Muscle layer of duodenum (tissue), 2 donors: ENCODE measurements at regions not wholly inside any gene's neighbourhood (a gene's known extent, or its start where the extent isn't known, plus 50 kb on each side); places are given as distances from the start of the nearest gene placed in this dataset.

Experiments
- H3K27ac ChIP-seq: one replicate; pipeline ENCODE4 v1.7.0; 2013; ENCODE audit warnings: mild to moderate bottlenecking, low read length
- H3K27me3 ChIP-seq: one replicate; pipeline ENCODE4 v1.7.0; 2013; ENCODE audit warnings: low read depth, mild to moderate bottlenecking, control low read depth, low read length
- H3K36me3 ChIP-seq, 2 donors: one replicate each; pipeline ENCODE4 v1.7.0; 2013; ENCODE audit warnings: low read length in 2 of 2, control low read depth in 1 of 2, mild to moderate bottlenecking in 1 of 2; ENCODE audit not compliant: insufficient read depth in 2 of 2, control insufficient read depth in 1 of 2
- H3K4me1 ChIP-seq, 2 donors: one replicate each; pipeline ENCODE4 v1.7.0; 2013; ENCODE audit warnings: low read length in 2 of 2, mild to moderate bottlenecking in 2 of 2, control low read depth in 1 of 2, moderate library complexity in 1 of 2; ENCODE audit not compliant: insufficient read depth in 2 of 2, control insufficient read depth in 1 of 2
- H3K4me3 ChIP-seq, 2 donors: one replicate each; pipeline ENCODE4 v1.7.0; 2013; ENCODE audit warnings: low read length in 2 of 2, low read depth in 1 of 2, mild to moderate bottlenecking in 1 of 2
- H3K9me3 ChIP-seq, 2 donors: one replicate each; pipeline ENCODE4 v1.7.0; 2013; ENCODE audit warnings: low read length in 2 of 2, control low read depth in 1 of 2, mild to moderate bottlenecking in 1 of 2; ENCODE audit not compliant: control insufficient read depth in 1 of 2
- donor health status: healthy.

DNA sequence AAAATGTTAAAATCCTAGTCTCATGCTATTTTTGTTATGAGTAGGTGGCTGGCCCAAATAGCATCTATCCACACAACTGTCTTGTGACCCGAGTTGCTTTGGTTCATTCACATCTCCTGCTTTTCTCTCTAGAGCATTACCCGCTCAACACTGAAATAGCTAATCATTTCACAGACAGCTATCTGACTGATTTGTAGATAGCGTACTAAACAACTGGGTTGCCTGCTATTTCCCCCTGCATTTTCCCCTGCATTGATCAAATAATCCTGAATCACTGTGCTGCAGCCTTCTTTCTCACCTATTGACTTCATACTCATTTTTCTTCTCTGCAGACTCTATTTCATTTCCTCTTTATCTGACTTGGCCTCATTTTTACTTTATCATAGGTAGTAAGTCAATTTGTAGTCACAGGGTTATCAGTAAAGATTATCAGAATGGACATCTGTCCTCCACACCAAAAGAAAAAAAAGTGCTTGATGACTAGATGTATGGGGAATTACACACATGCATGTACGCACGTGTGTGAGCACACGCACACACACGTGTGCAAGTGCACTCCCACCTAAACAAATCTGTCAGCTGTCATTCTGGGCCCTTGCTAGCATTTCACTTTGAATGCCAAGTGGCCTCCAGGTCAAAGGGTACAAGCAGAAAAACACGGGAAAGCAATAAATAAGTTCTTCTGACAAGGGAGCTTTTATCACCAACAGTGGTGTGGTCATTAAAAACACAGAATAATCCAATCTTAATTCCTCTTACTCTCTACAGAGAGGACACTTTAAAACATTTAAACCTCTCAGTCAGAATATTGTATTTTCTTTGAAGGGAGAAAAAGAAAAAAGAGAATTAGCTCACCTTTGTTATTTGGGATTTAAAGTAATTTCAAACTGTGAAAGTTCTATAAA lies 501.6 kb downstream of the EFNA5 start:
- Histone ChIP-seq H3K4me3 (no peak overlapping the region), H3K27me3 (no peaks in the 10 kb centered on the region), H3K27ac (no peak overlapping the region), H3K4me1 (no peaks in the 10 kb centered on the region), H3K36me3 (no peaks in the 10 kb centered on the region), H3K9me3 (peaks cover 0 to 7% of the 10 kb centered on the region in 2 donors)

DNA sequence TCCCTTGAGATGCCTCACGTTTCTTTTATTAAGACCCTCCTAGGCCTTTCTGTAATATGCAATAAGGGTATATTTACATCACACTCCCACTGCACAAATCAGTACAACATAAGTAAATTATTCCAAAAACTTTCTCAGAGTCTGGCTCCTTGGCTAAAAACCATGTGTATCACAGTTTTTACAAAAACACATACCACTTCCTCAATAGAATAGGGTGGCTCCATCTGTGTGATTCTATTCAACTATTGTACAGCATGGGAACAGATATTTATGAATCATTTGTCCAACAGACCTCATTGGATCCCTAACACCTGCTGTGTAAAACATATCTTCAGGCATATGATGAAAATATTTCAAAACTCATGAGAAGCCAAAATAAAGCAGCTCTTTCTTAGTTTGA lies 502.7 kb downstream of the EFNA5 start:
- Histone ChIP-seq H3K27me3 (no peaks in the 10 kb centered on the region), H3K4me1 (no peaks in the 10 kb centered on the region), H3K4me3 (no peak overlapping the region), H3K27ac (no peak overlapping the region), H3K9me3 (peaks cover 0 to 7% of the 10 kb centered on the region in 2 donors), H3K36me3 (no peaks in the 10 kb centered on the region)

DNA sequence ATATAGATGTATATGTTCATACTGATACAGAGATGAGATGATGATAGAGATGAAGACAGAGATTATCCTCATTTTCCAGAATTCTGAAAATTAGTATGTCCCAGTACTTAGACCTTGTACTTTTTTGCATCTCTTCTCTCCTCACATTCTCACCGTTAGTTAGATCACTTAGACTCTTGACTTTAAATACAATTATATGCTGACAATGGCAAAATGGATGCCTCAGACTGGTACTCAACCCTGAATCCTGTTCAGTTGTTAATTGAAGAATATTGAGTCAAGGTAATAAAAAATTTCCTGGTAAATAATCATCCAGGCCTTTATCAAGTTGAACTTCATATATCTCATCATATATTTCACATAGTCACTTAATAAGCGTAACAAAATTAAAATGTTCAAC lies 505.4 kb downstream of the EFNA5 start:
- Histone ChIP-seq H3K36me3 (no peaks in the 10 kb centered on the region), H3K9me3 (no peaks in the 10 kb centered on the region), H3K4me1 (no peaks in the 10 kb centered on the region), H3K27ac (no peak overlapping the region), H3K4me3 (no peak overlapping the region), H3K27me3 (no peaks in the 10 kb centered on the region)

DNA sequence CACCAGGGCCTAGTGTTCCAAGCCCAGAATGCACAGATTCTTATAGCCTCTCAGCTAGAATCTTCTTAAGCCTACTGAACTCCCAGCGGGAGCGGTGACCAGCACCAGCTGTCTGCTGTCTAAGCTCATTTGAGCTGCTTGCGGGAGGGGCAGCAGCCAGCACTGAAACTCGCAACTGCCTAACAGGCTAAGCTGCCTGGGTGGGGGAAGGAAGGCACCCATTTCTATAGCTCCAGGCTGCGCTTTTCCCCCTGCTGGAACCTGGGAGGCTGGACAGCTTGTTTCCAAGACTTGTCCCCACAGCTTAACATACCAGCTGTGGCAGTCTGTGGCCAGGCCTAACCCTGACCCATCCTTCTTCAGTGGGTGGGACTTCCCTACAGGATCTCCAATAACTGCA lies 512.9 kb downstream of the EFNA5 start:
- Histone ChIP-seq H3K4me1 (no peaks in the 10 kb centered on the region), H3K36me3 (no peaks in the 10 kb centered on the region), H3K27me3 (no peaks in the 10 kb centered on the region), H3K27ac (no peak overlapping the region), H3K4me3 (no peak overlapping the region), H3K9me3 (no peaks in the 10 kb centered on the region)

DNA sequence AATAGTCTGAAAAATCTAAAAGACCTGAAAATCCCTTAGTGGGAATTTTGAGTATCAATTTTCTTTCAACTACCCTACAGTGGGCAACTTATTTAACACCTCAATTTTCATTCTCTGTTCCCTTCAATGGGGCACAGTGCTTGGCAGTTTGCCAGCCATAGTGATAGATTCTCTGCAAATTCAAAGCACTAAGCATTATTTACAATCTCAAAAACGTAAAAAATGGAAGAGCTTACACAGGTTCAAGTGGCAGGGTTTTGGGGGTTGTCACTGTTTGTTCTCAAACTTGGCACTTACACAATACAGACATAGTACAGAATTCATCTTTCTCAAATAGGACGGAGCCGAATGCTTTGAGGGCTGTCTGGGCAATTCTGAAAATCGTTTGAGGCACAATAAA lies 515.0 kb downstream of the EFNA5 start:
- no peaks in the 10 kb centered on the region for H3K4me1 ChIP-seq
- no peaks in the 10 kb centered on the region for H3K9me3 ChIP-seq
- H3K27ac ChIP-seq = no peak overlapping the region
- H3K27me3 ChIP-seq = no peaks in the 10 kb centered on the region
- no peak overlapping the region for H3K4me3 ChIP-seq
- H3K36me3 ChIP-seq = no peaks in the 10 kb centered on the region

DNA sequence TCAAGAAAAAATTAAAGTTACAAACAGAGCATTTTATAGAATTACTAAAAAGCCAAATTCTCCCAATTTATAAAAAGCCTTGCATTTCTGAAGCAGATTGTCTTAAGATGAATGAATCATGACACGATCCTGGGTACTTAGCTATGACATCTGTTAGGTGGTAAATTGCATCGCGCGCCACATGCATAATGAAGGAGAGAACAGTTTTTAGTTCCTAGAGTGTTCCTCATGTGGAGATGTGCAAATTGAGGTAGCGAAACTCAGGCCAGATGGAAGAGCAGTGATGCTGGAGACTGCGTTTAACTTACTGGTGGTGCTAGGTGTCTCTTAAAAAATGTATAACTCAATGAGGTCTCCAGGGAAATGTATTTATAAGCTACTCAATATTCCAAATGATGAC lies 516.1 kb downstream of the EFNA5 start:
- H3K27ac ChIP-seq = no peak overlapping the region
- no peaks in the 10 kb centered on the region for H3K9me3 ChIP-seq
- no peaks in the 10 kb centered on the region for H3K27me3 ChIP-seq

DNA sequence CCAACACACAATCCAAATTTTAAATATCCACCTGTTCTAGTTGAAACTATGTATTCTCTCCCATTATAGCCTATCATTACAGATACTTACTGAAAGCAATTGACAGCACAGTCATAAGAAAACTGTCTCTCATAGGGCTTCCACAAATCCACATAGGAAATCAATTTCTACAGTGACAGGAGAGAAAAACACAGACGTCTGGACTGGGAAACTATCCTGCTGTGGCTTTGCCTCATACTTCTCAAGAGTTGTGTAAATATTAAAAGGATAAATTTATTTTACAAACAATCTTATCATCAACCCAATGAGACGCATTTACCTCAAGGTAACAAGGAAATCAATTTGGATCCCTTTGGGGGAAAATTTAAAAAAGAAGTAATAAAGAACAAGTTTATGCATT lies 517.5 kb downstream of the EFNA5 start:
- no peaks in the 10 kb centered on the region for H3K36me3 ChIP-seq
- H3K27me3 ChIP-seq = no peaks in the 10 kb centered on the region
- no peaks in the 10 kb centered on the region for H3K9me3 ChIP-seq
- no peaks in the 10 kb centered on the region for H3K4me1 ChIP-seq
- no peak overlapping the region for H3K4me3 ChIP-seq
- H3K27ac ChIP-seq = no peak overlapping the region

More for the DNA sequence above, 516.1 kb downstream of the EFNA5 start:
- H3K36me3 ChIP-seq = no peaks in the 10 kb centered on the region
- H3K4me1 ChIP-seq = no peaks in the 10 kb centered on the region
- H3K4me3 ChIP-seq = no peak overlapping the region

DNA sequence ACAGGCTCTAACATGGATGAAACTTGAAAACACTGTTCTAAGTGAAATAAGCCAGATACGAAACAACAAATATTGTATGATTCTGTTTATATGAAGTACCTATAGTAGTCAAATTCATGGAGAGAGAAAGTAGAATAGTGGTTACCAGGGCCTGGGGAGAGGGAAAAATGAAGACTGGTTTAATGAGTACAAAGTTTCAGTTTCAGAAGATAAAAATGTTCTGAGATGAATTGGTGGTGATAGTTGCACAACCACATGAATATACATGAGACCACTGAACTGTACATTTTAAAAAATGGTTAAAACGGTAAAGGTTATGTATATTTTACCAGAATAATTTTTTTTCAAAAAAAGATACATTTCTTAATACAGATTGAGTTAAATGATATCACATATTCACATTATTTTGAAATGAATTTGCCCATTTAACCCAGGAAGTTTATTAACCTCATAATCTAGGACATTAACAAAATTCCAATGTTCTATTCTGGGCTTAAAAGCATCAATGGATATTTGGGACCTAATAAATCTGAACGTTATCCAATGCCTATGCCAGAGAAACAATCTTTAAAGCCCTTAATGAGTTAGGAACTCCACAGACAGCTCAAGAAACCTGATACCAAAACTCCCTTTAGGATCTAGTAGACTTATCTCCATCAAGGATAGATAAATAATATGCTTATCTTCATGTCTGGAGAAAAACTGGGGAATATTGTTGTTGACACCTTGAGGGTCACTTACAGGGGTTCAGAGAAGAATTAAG lies 521.3 kb downstream of the EFNA5 start:
- H3K4me1 ChIP-seq = no peaks in the 10 kb centered on the region
- H3K36me3 ChIP-seq = no peaks in the 10 kb centered on the region
- no peaks in the 10 kb centered on the region for H3K9me3 ChIP-seq
- no peak overlapping the region for H3K4me3 ChIP-seq
- H3K27me3 ChIP-seq = no peaks in the 10 kb centered on the region
- no peak overlapping the region for H3K27ac ChIP-seq

DNA sequence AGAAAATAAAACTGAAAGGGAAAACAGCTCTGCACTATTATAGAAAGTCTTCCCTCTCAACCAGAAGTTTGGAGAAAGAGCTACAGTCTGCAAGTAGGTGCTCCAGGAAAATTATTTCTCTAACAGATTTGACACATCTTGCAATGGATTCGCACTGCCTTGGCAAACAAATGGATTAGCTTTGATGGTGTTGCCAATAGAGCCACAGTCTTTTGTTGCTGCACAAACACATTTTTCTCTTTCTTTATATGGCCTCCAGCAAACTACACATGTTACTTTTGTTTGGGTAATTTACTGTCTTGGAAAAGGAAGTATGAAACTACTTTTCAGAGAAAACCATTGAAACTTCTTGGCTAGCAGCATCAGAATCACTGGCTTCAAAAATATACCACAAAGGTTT lies 523.1 kb downstream of the EFNA5 start:
- no peaks in the 10 kb centered on the region for H3K27me3 ChIP-seq
- H3K27ac ChIP-seq = no peak overlapping the region
- no peaks in the 10 kb centered on the region for H3K9me3 ChIP-seq
- H3K36me3 ChIP-seq = no peaks in the 10 kb centered on the region
- H3K4me3 ChIP-seq = no peak overlapping the region
- H3K4me1 ChIP-seq = no peaks in the 10 kb centered on the region

DNA sequence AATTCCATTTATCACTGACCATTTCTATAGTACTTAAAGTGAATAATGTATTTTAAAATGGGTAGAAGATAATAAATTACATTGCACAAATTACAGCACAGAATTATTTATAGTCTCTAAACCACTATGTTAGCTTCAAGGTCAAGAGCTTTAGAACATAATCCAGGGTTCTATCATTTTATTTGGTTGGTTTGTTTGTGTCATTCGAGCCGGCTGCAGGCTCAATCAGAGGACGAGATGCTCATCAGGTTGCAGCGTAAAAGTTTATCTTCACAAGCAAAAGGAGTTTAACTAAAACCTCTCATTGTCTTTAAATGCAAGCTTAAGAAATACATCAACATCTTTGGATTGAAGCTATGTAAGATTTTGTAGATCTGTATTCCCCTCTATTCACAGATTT lies 523.8 kb downstream of the EFNA5 start:
- no peaks in the 10 kb centered on the region for H3K36me3 ChIP-seq
- no peaks in the 10 kb centered on the region for H3K27me3 ChIP-seq

DNA sequence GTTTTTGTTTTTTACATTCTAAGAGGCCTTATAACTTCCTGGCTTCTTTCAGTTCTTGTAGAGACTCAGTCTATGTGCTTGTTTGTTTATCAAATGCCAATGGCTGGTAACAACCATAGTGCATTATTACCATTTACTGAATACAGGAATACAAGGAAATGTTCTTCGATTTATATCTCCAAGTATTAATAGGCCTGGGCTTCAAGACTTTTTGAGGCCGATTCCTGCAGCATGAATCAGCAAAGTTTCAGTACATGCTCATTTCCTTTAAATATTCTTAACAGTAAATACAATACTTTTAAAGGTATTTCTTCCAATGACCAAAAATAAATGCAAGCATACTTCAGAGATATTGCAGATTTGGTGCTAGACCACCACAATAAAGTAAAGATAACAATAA lies 535.3 kb downstream of the EFNA5 start:
- no peaks in the 10 kb centered on the region for H3K27me3 ChIP-seq
- H3K9me3 ChIP-seq = peaks cover 0 to 12% of the 10 kb centered on the region in 2 donors
- no peak overlapping the region for H3K4me3 ChIP-seq
- H3K27ac ChIP-seq = no peak overlapping the region
- no peaks in the 10 kb centered on the region for H3K4me1 ChIP-seq
- no peaks in the 10 kb centered on the region for H3K36me3 ChIP-seq

More for the DNA sequence above, 523.8 kb downstream of the EFNA5 start:
- Histone ChIP-seq H3K27ac (no peak overlapping the region), H3K4me1 (no peaks in the 10 kb centered on the region), H3K9me3 (no peaks in the 10 kb centered on the region), H3K4me3 (no peak overlapping the region)
